ENCODE measurements at regions not wholly inside any gene's neighbourhood (a gene's known extent, or its start where the extent isn't known, plus 50 kb on each side); places are given as distances from the start of the nearest gene placed in this dataset.

GRCh38 chr11:15483205-15483604, 368.5 kb downstream of the INSC start:
- H3K27me3 ChIP-seq (ENCODE audit: control insufficient read depth in 1 of 2, insufficient read depth in 2 of 2, low read length in 2 of 2), result no peaks in the 10 kb centered on the region
- no peak overlapping the region for H3K27ac ChIP-seq (ENCODE audit: low read depth in 1 of 2, low read length in 2 of 2)
- no peak overlapping the region for H3K4me3 Mint-ChIP-seq
- ATAC-seq (ENCODE audit: poor library complexity) (no peak), DNase-seq (no peak)
- H3K27me3 Mint-ChIP-seq, result no peaks in the 10 kb centered on the region
- H3K4me1 Mint-ChIP-seq (ENCODE audit: low read depth), result no peaks in the 10 kb centered on the region
- intact Hi-C loops (cut with DNase I, micrococcal nuclease), result no loop called here
- H3K4me3 ChIP-seq (ENCODE audit: low read length), result no peak overlapping the region
- H3K9me3 Mint-ChIP-seq, result peaks cover 2% of the 10 kb centered on the region
- ChIA-PET CTCF (no interaction called here), POLR2A (no interaction called here)
- TF ChIP-seq, protein P1, sequence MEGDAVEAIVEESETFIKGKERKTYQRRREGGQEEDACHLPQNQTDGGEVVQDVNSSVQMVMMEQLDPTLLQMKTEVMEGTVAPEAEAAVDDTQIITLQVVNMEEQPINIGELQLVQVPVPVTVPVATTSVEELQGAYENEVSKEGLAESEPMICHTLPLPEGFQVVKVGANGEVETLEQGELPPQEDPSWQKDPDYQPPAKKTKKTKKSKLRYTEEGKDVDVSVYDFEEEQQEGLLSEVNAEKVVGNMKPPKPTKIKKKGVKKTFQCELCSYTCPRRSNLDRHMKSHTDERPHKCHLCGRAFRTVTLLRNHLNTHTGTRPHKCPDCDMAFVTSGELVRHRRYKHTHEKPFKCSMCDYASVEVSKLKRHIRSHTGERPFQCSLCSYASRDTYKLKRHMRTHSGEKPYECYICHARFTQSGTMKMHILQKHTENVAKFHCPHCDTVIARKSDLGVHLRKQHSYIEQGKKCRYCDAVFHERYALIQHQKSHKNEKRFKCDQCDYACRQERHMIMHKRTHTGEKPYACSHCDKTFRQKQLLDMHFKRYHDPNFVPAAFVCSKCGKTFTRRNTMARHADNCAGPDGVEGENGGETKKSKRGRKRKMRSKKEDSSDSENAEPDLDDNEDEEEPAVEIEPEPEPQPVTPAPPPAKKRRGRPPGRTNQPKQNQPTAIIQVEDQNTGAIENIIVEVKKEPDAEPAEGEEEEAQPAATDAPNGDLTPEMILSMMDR (IDR thresholded peaks at IDR 0.05), result no peak
- no peaks in the 10 kb centered on the region for H3K4me1 ChIP-seq (ENCODE audit: insufficient read depth, low read length)
- H3K36me3 ChIP-seq (ENCODE audit: insufficient read depth, low read length), result no peaks in the 10 kb centered on the region
- H3K9me3 ChIP-seq (ENCODE audit: control insufficient read depth in 1 of 2, insufficient read depth in 1 of 2, low read length in 2 of 2), result no peaks in the 10 kb centered on the region
- no peaks in the 10 kb centered on the region for H3K36me3 Mint-ChIP-seq (ENCODE audit: low read depth)
- H3K27ac Mint-ChIP-seq, result no peak overlapping the region

GRCh38 chr11:15484398-15484797, 369.7 kb downstream of the INSC start:
- DNase-seq (no peak), ATAC-seq (ENCODE audit: poor library complexity) (no peak)
- ChIA-PET POLR2A (no interaction called here), CTCF (no interaction called here)
- Histone ChIP-seq H3K4me1 (ENCODE audit: insufficient read depth, low read length) (no peaks in the 10 kb centered on the region), H3K27ac (ENCODE audit: low read depth in 1 of 2, low read length in 2 of 2) (no peak overlapping the region), H3K4me3 (ENCODE audit: low read length) (no peak overlapping the region), H3K9me3 (ENCODE audit: control insufficient read depth in 1 of 2, insufficient read depth in 1 of 2, low read length in 2 of 2) (no peaks in the 10 kb centered on the region), H3K27me3 (ENCODE audit: control insufficient read depth in 1 of 2, insufficient read depth in 2 of 2, low read length in 2 of 2) (no peaks in the 10 kb centered on the region), H3K36me3 (ENCODE audit: insufficient read depth, low read length) (no peaks in the 10 kb centered on the region)
- Mint-ChIP-seq H3K9me3 (peaks cover 2% of the 10 kb centered on the region), H3K27me3 (no peaks in the 10 kb centered on the region), H3K4me1 (ENCODE audit: low read depth) (no peaks in the 10 kb centered on the region), H3K27ac (no peak overlapping the region), H3K4me3 (no peak overlapping the region), H3K36me3 (ENCODE audit: low read depth) (no peaks in the 10 kb centered on the region)
- intact Hi-C loops (cut with DNase I, micrococcal nuclease), result no loop called here
- TF ChIP-seq, protein P1 (IDR thresholded peaks at IDR 0.05), result no peak

DNA sequence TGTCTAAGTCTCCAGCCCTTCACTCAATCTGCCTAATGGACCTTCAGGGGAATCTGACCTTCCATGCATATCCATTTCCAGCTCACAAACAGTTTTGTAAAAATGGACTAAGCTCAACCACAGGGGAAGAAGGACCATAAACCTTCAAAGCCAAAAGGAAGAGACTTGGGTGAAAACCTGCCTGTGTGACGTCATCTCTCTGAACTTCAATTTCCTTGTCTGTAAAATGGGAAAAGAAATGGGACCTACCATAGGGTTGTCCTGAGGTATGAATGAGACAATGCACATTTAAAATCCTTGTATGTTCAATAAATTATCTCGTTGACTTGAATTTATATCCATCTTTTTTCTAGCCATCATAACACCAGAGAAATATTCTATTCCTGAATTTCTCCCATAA, 370.7 kb downstream of the INSC start:
- POLR2A ChIA-PET, result no interaction called here
- Mint-ChIP-seq H3K4me1 (ENCODE audit: low read depth) (no peaks in the 10 kb centered on the region), H3K27me3 (no peaks in the 10 kb centered on the region), H3K4me3 (no peak overlapping the region), H3K27ac (no peak overlapping the region), H3K36me3 (ENCODE audit: low read depth) (no peaks in the 10 kb centered on the region), H3K9me3 (peaks cover 2% of the 10 kb centered on the region)
- Histone ChIP-seq H3K27ac (ENCODE audit: low read depth in 1 of 2, low read length in 2 of 2) (no peak overlapping the region), H3K4me3 (ENCODE audit: low read length) (no peak overlapping the region), H3K9me3 (ENCODE audit: control insufficient read depth in 1 of 2, insufficient read depth in 1 of 2, low read length in 2 of 2) (no peaks in the 10 kb centered on the region), H3K36me3 (ENCODE audit: insufficient read depth, low read length) (no peaks in the 10 kb centered on the region), H3K4me1 (ENCODE audit: insufficient read depth, low read length) (no peaks in the 10 kb centered on the region), H3K27me3 (ENCODE audit: control insufficient read depth in 1 of 2, insufficient read depth in 2 of 2, low read length in 2 of 2) (no peaks in the 10 kb centered on the region)
- TF ChIP-seq, protein P1 (IDR thresholded peaks at IDR 0.05), result no peak
- no peak for DNase-seq
- no peak for ATAC-seq (ENCODE audit: poor library complexity)
- intact Hi-C loops (cut with DNase I, micrococcal nuclease), result no loop called here
- CTCF ChIA-PET, result no interaction called here
